H1 (cell line): ENCODE measurements at regions not wholly inside any gene's neighbourhood (a gene's known extent, or its start where the extent isn't known, plus 50 kb on each side); places are given as distances from the start of the nearest gene placed in this dataset.

ENCODE experiments used
- CTCF ChIP-seq, 3 experiments: IDR thresholded peaks; 1 replicate in 2 of 3; 2 replicates in 1 of 3; pipeline versions ENCODE4 v1.5.1 to v1.6.1; 2011; ENCODE audit warnings: low read length in 3 of 3, mild to moderate bottlenecking in 3 of 3, inconsistent platforms in 2 of 3, low read depth in 1 of 3, moderate library complexity in 1 of 3; ENCODE audit not compliant: insufficient read depth in 1 of 3; ENCODE audit errors: control extremely low read depth in 1 of 3
- EGR1 ChIP-seq: IDR thresholded peaks from 2 replicates; pipeline ENCODE4 v1.6.1; 2011; ENCODE audit warnings: low read depth, low read length, borderline replicate concordance
- POLR2A ChIP-seq, 2 experiments: IDR thresholded peaks; 1 replicate in 1 of 2; 2 replicates in 1 of 2; pipeline ENCODE4 v1.6.1; 2011; ENCODE audit warnings: low read depth in 2 of 2, low read length in 2 of 2, mild to moderate bottlenecking in 2 of 2; ENCODE audit errors: control extremely low read depth in 1 of 2
- RAD21 ChIP-seq, 2 experiments: IDR thresholded peaks in 1 of 2; conservative IDR thresholded peaks in 1 of 2; 2 replicates each; pipeline ENCODE4 v1.6.1; 2011; ENCODE audit warnings: low read depth in 2 of 2, low read length in 2 of 2, improper control_type of control experiment in 1 of 2, inconsistent platforms in 1 of 2, mild to moderate bottlenecking in 1 of 2, moderate library complexity in 1 of 2
- SIN3A ChIP-seq, 2 experiments: IDR thresholded peaks in 1 of 2; conservative IDR thresholded peaks in 1 of 2; 2 replicates each; pipeline ENCODE4 v1.6.1; 2011 to 2012; ENCODE audit warnings: low read length in 2 of 2, improper control_type of control experiment in 1 of 2, low read depth in 1 of 2, mild to moderate bottlenecking in 1 of 2

GRCh38 chr2:181792906-181793305 lies 98.6 kb upstream of the ITPRID2 start:
- no peak for TF ChIP-seq CTCF (IDR thresholded peaks at IDR 0.05; ENCODE audit: control extremely low read depth in 1 of 3, insufficient read depth in 1 of 3, low read depth in 1 of 3, low read length in 3 of 3)
- TF ChIP-seq RAD21 (IDR thresholded peaks at IDR 0.05 in 1 of 2, conservative IDR thresholded peaks at IDR 0.05 in 1 of 2; ENCODE audit: low read depth in 2 of 2, low read length in 2 of 2) = no peak
- no peak for TF ChIP-seq SIN3A (conservative IDR thresholded peaks at IDR 0.05 in 1 of 2, IDR thresholded peaks at IDR 0.05 in 1 of 2; ENCODE audit: low read depth in 1 of 2, low read length in 2 of 2)
- no peak for TF ChIP-seq POLR2A (IDR thresholded peaks at IDR 0.05; ENCODE audit: control extremely low read depth in 1 of 2, low read depth in 2 of 2, low read length in 2 of 2)
- no peak for TF ChIP-seq EGR1
